ENCODE measurements at regions not wholly inside any gene's neighbourhood (a gene's known extent, or its start where the extent isn't known, plus 50 kb on each side); places are given as distances from the start of the nearest gene placed in this dataset.

- TF ChIP-seq CTCF (optimal IDR thresholded peaks at IDR 0.05 in 1 of 3, IDR thresholded peaks at IDR 0.05 in 1 of 3, conservative IDR thresholded peaks at IDR 0.05 in 1 of 3; ENCODE audit: extremely low read depth in 1 of 3, insufficient read depth in 2 of 3, low read length in 3 of 3), result peak in 2 of 3 experiments; percentile 26 to 36
- TF ChIP-seq EZH2 (IDR thresholded peaks at IDR 0.05; ENCODE audit: low read length), result no peak
Measured at GRCh38 chr15:61527836-61528580, 298.9 kb upstream of the RORA start.

Data from keratinocyte (primary cell).